GM18505 (cell line): ENCODE measurements at regions not wholly inside any gene's neighbourhood (a gene's known extent, or its start where the extent isn't known, plus 50 kb on each side); places are given as distances from the start of the nearest gene placed in this dataset.

Source experiments
- ATAC-seq: cut with Tn5 transposase; IDR thresholded peaks from one replicate; pipeline ENCODE4 v1.9.1; 2021; ENCODE audit not compliant: unreplicated experiment
- POLR2A ChIP-seq: IDR thresholded peaks from 4 replicates; pipeline ENCODE4 v1.6.1; 2011; ENCODE audit warnings: borderline replicate concordance; ENCODE audit not compliant: insufficient read depth, insufficient read length; ENCODE audit errors: extremely low read depth

- no peak for ATAC-seq
- no peak for TF ChIP-seq POLR2A
Observed at GRCh38 chr10:62648921-62649320, 155.6 kb upstream of the ADO start.

DNA sequence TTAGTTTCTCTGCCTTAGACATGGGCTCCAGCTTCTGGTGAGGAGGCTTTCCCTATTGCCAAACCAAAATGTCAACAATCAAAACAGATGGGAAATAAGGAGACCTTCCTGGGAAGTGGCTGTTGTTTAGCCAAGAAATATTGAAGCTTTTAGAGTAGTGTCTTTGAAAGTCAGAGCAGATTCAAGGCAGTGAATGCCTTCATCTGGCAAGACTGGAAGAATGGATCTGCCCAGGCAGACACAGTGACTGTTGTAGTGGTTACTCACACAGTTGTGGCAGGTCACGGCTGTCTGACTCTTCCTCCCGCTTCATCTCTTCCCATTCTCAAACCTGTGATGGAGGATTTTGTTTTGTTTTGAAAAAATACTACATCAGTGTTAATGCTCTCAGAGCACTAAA lies 154.1 kb upstream of the ADO start:
- no peak for ATAC-seq

DNA sequence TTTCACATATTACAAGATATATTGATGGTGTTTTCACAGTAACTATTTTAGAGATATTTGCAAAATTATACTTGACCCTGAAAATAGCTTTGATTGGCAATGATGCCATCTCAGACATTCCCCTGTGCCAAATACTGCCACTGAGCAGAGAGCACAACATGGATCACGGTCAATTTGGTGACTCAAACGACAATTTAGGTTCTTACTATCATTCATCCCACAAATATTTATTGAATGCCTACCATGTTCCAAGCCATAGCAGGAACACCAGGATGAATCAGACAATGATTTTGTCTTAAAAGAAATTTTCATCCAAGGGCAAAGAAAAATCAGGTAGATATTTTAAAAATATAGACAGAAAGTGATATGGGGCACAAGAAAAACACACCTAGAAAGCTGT lies 153.2 kb upstream of the ADO start:
- no peak for ATAC-seq
- TF ChIP-seq POLR2A = no peak

More for the DNA sequence above, 154.1 kb upstream of the ADO start:
- TF ChIP-seq POLR2A = no peak

DNA sequence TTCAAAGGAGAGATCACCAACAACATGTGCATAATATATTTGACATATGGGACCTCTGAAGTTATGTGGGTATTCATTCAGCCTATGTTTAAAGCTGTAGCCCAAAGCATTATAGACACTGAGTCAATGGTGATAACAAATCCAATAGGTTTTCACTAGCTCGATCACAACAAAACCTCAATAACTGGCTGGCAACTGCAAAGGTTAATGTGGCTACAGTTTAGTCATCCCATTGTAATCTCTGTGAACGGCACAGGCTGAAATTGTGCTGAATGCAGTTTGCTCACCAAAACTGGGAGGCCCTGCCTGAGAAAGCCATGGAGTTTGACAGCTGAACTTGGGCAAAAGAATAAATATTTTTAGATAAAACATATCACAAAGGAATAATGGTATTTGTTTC lies 152.4 kb upstream of the ADO start:
- no peak for TF ChIP-seq POLR2A
- no peak for ATAC-seq

- TF ChIP-seq POLR2A = no peak
- ATAC-seq = no peak
Observed at GRCh38 chr10:62652564-62652963, 152.0 kb upstream of the ADO start.

DNA sequence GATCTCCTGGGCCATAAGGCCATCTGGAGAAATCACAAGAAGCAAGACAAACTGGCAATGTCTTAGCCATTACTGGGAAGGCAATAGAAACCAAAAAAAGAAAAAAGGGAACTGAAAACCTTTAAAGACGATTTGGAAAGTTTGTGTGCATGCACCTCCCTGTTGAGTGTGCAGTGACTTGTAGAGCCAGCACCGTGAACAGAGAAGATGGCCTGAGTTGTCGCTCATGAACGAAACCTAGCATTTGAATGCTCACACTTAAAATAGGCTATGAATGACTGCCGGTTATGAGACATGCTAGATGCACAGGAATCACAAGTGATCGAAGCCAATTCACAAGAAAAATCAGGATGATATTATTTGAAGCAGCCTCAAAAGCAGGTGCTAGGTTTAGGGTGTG lies 151.3 kb upstream of the ADO start:
- no peak for TF ChIP-seq POLR2A
- peak; percentile 87 for ATAC-seq

DNA sequence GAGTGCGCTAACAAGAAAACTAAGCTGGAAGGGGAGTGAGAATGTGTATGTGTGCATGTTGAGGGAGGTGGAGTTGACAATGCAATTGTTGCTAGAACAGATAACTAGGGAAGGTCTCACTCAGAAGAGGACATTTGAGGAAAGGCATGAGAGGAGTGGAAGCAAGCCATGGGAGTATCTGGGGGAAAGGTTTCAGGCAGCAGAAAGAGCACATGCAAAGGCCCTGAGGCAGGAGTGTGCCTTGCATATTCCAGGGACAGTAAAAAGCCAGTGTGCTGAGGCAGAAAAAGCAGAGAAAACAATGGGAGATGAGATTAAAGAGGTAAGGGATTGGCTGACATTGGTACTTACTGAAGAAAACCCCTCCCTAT lies 149.6 kb upstream of the ADO start:
- no peak for TF ChIP-seq POLR2A
- no peak for ATAC-seq

DNA sequence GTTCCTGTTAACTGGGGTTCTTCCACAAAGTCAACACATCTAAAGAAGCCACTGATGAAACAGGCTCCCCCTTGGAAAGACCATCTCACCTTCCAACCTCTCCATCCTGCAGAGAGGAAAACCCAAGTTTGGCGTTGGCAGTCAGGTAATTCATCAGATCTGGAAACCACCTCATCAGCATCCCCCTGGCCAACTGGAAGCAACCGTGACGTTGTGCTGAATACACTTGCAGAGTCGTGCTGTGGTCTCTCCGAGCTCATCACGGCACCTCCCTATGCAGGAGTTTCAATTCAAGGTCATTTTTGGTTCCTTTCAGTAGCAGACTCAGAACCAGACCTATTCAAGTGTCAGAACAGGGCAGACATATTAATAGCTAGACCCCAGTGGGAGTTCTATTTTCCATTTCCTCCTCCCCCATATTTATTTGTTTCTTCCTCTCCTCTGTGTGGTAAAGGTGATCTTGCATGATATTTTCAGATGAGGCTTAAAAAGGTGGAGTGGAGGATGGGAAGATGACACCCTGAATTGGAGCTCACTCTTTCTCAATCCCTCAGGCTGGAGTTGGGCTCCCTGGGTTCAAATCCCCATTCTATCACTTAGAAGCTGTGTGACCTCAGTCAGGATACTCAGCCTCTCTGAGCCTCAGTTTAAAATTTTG lies 149.1 kb upstream of the ADO start:
- peak; percentile 41 for TF ChIP-seq POLR2A
- ATAC-seq = peak; percentile 79

DNA sequence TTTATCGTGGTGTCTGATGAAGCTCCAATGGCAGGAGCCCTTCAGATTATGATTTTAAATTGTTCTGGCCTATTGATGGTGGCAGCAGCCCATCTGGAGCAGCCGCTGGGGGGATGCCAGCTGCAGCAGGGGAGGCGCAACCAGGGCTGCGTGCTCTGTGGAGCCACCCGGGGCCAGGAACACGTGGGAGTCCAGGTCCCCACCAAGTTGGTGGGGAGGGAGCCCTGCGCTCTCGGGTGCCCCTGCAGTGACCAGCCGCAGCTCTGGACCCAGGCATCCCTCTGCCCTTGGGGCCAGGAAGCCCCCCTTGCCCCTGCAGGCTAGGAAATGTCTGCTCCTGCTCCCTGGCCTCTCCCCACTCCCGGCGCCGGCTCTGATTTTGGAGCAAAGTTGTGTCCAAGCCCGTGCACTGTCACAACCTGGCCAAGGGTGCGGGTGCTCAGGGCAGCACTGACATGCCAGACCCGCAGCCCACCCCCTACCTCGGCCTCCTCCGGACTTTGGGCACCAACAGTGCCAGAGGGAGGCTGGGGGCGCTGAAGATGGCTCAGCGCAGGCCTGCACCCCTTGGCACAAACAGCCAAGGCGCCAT lies 147.2 kb upstream of the ADO start:
- ATAC-seq = no peak
- no peak for TF ChIP-seq POLR2A

GRCh38 chr10:62658516-62658915 lies 146.0 kb upstream of the ADO start:
- no peak for TF ChIP-seq POLR2A
- ATAC-seq = no peak

DNA sequence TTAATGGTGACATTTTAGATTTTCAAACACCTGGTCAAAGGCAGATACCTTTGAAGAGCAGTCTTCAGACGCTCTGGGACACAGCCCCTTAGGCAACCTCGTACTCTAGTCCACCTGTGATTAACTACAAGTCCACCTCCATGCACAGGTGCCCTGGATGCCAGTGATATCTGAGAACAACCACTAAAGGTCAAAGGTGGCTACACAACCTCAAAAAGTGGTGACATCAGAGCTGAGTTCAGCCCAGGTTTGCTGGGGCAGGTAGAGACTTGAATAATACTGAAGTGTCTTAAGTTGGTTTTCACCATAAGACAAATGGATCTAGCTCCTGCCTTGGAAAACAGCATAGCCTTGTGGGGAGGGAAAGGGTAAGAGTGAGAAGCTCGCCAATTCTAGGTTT lies 143.4 kb upstream of the ADO start:
- TF ChIP-seq POLR2A = no peak
- ATAC-seq = no peak

DNA sequence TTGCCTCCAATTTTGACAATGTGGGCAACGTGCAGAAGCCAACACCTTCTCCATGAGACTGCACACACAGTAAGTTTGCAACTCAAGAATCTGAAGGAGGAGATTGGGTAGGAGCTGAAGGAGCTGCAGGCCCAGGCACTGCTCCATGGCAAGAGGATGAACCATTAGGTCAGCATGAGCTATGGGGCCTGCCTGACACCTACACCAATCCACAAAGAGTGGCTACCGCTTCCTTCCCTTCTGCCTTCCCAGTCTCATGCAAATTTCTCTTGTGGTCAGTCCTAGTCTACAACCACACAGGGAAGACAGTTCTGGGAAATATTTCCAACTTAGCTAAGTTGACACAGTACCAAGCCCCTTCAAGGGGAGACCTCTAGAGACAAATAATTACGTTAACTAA lies 142.0 kb upstream of the ADO start:
- no peak for ATAC-seq
- TF ChIP-seq POLR2A = no peak

DNA sequence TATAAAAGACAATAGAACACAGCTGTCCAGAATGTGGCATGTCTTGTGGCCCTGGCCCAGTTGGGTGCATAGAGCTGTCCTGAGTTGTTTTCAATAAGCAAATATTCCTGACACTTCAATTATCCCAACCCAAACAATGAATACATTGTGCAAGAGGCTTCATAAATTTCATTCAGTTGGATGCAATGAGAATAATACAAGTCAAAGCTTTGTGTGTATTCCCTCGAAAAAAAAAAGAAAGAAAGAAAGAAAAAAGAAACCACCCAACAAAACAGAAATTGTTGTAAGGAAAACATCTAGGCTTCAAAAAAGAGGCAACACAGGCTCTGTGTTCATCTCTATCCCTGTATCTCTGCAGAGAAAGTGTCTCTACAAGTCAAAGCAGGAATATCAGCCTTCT lies 138.7 kb upstream of the ADO start:
- no peak for TF ChIP-seq POLR2A
- no peak for ATAC-seq

- no peak for ATAC-seq
- no peak for TF ChIP-seq POLR2A
Observed at GRCh38 chr10:62666275-62666674, 138.2 kb upstream of the ADO start.

GRCh38 chr10:62669341-62669740 lies 135.2 kb upstream of the ADO start:
- no peak for ATAC-seq
- no peak for TF ChIP-seq POLR2A
